Fibroblast of the conjunctiva (primary cell): ENCODE measurements at regions not wholly inside any gene's neighbourhood (a gene's known extent, or its start where the extent isn't known, plus 50 kb on each side); places are given as distances from the start of the nearest gene placed in this dataset.
"Not testable (repeated sequence)": the region's sequence is repeated elsewhere in the genome, so short reads cannot be mapped to it uniquely, and the experiment has no call there.

Experiments used
- DNase-seq: peaks from one replicate; pipeline ENCODE4 v3.0.0-alpha.2; 2010; ENCODE audit warnings: low read depth

- not testable (repeated sequence) for DNase-seq
Observed at GRCh38 chrX:67213686-67214085, 330.1 kb upstream of the AR start.

GRCh38 chrX:67207912-67208311 is 335.9 kb upstream of the AR start:
- DNase-seq = no peak

GRCh38 chrX:67159437-67159836 is 384.4 kb upstream of the AR start:
- DNase-seq = no peak

- no peak for DNase-seq
Observed at GRCh38 chrX:67114635-67115034, 429.2 kb upstream of the AR start.

GRCh38 chrX:67105758-67106116 is 438.1 kb upstream of the AR start:
- no peak for DNase-seq

- DNase-seq = no peak
Observed at GRCh38 chrX:67104982-67105757, 438.7 kb upstream of the AR start.

GRCh38 chrX:67100031-67100884 is 443.6 kb upstream of the AR start:
- no peak for DNase-seq

- no peak for DNase-seq
Observed at GRCh38 chrX:67094061-67094460, 449.8 kb upstream of the AR start.

GRCh38 chrX:67050760-67051159 is 411.9 kb upstream of the EDA2R start:
- no peak for DNase-seq

GRCh38 chrX:67044866-67045265 is 406.0 kb upstream of the EDA2R start:
- no peak for DNase-seq

- DNase-seq = no peak
Observed at GRCh38 chrX:67044029-67044653, 405.3 kb upstream of the EDA2R start.

- DNase-seq = no peak
Observed at GRCh38 chrX:67004451-67004850, 365.6 kb upstream of the EDA2R start.

- DNase-seq = no peak
Observed at GRCh38 chrX:66994729-66995128, 355.9 kb upstream of the EDA2R start.

GRCh38 chrX:66992077-66992476 is 353.2 kb upstream of the EDA2R start:
- not testable (repeated sequence) for DNase-seq

- DNase-seq = no peak
Observed at GRCh38 chrX:66988331-66988730, 349.5 kb upstream of the EDA2R start.

- no peak for DNase-seq
Observed at GRCh38 chrX:66961665-66962064, 322.8 kb upstream of the EDA2R start.

GRCh38 chrX:66931713-66932112 is 292.8 kb upstream of the EDA2R start:
- no peak for DNase-seq

- DNase-seq = not testable (repeated sequence)
Observed at GRCh38 chrX:66930516-66930915, 291.6 kb upstream of the EDA2R start.

- no peak for DNase-seq
Observed at GRCh38 chrX:66920296-66920695, 281.4 kb upstream of the EDA2R start.

GRCh38 chrX:66919280-66919832 is 280.5 kb upstream of the EDA2R start:
- DNase-seq = no peak

GRCh38 chrX:66918511-66918910 is 279.6 kb upstream of the EDA2R start:
- DNase-seq = no peak

GRCh38 chrX:66915893-66916292 is 277.0 kb upstream of the EDA2R start:
- DNase-seq = no peak

- no peak for DNase-seq
Observed at GRCh38 chrX:66914080-66914479, 275.2 kb upstream of the EDA2R start.
